H9 (cell line): ENCODE measurements at regions not wholly inside any gene's neighbourhood (a gene's known extent, or its start where the extent isn't known, plus 50 kb on each side); places are given as distances from the start of the nearest gene placed in this dataset.

Experiments
- DNase-seq: peaks from one replicate; pipeline ENCODE4 v3.0.0-alpha.2; 2017
- H2AFZ ChIP-seq: one replicate; pipeline ENCODE4 v1.6.1; 2013; ENCODE audit warnings: mild to moderate bottlenecking, low read length, control low read depth, moderate library complexity
- H2AK5ac ChIP-seq: 2 replicates; pipeline ENCODE4 v1.6.1; 2013; ENCODE audit warnings: low read length, control low read depth, mixed read lengths; ENCODE audit not compliant: insufficient read length
- H2BK120ac ChIP-seq: one replicate; pipeline ENCODE4 v1.6.1; 2013; ENCODE audit warnings: low read depth, mild to moderate bottlenecking, low read length, control low read depth, inconsistent platforms; ENCODE audit not compliant: poor library complexity, severe bottlenecking
- H2BK12ac ChIP-seq: 2 replicates; pipeline ENCODE4 v1.6.1; 2013; ENCODE audit warnings: low read length, control low read depth, mixed read lengths, low read depth; ENCODE audit not compliant: insufficient read length
- H2BK15ac ChIP-seq: 2 replicates; pipeline ENCODE4 v1.6.1; 2013; ENCODE audit warnings: low read depth, low read length, control low read depth
- H2BK20ac ChIP-seq: one replicate; pipeline ENCODE4 v1.6.1; 2013; ENCODE audit warnings: low read depth, mild to moderate bottlenecking, low read length, control low read depth, inconsistent platforms; ENCODE audit not compliant: poor library complexity, severe bottlenecking
- H2BK5ac ChIP-seq: 2 replicates; pipeline ENCODE4 v1.6.1; 2013; ENCODE audit warnings: low read length, control low read depth, mixed read lengths; ENCODE audit not compliant: insufficient read length
- H3K14ac ChIP-seq: 2 replicates; pipeline ENCODE4 v1.6.1; 2013; ENCODE audit warnings: low read length, control low read depth; ENCODE audit not compliant: insufficient read depth
- H3K18ac ChIP-seq: 2 replicates; pipeline ENCODE4 v1.6.1; 2013; ENCODE audit warnings: low read depth, mild to moderate bottlenecking, mixed read lengths, low read length, control low read depth; ENCODE audit not compliant: insufficient read length
- H3K23ac ChIP-seq: 2 replicates; pipeline ENCODE4 v1.6.1; 2013; ENCODE audit warnings: low read length, control low read depth, mixed read lengths, low read depth; ENCODE audit not compliant: insufficient read length
- H3K23me2 ChIP-seq: 2 replicates; pipeline ENCODE4 v1.6.1; 2013; ENCODE audit warnings: low read depth, mild to moderate bottlenecking, mixed read lengths, low read length, control low read depth; ENCODE audit not compliant: insufficient read length, poor library complexity, severe bottlenecking
- H3K27ac ChIP-seq: 2 replicates; pipeline ENCODE4 v1.5.1; 2013; ENCODE audit warnings: low read length, control low read depth, mixed read lengths, low read depth; ENCODE audit not compliant: insufficient read length
- H3K27me3 ChIP-seq: 2 replicates; pipeline ENCODE4 v1.6.1; 2013; ENCODE audit warnings: low read length, control low read depth, inconsistent platforms; ENCODE audit not compliant: insufficient read depth
- H3K4ac ChIP-seq: 2 replicates; pipeline ENCODE4 v1.6.1; 2013; ENCODE audit warnings: low read depth, mild to moderate bottlenecking, control low read depth, inconsistent platforms, low read length, moderate library complexity
- H3K4me1 ChIP-seq: 2 replicates; pipeline ENCODE4 v1.6.1; 2013; ENCODE audit warnings: low read length, control low read depth, inconsistent platforms; ENCODE audit not compliant: insufficient read depth
- H3K4me2 ChIP-seq: 2 replicates; pipeline ENCODE4 v1.6.1; 2013; ENCODE audit warnings: low read length, control low read depth, mixed read lengths; ENCODE audit not compliant: insufficient read length, insufficient read depth
- H3K56ac ChIP-seq: 2 replicates; pipeline ENCODE4 v1.6.1; 2013; ENCODE audit warnings: low read depth, mild to moderate bottlenecking, mixed read lengths, low read length, control low read depth; ENCODE audit not compliant: insufficient read length
- H3K79me1 ChIP-seq: 2 replicates; pipeline ENCODE4 v1.6.1; 2013; ENCODE audit warnings: low read depth, mild to moderate bottlenecking, moderate library complexity, low read length, control low read depth, inconsistent platforms; ENCODE audit not compliant: insufficient read depth, poor library complexity, severe bottlenecking
- H3K79me2 ChIP-seq: 2 replicates; pipeline ENCODE4 v1.6.1; 2013; ENCODE audit warnings: low read length, control low read depth, inconsistent platforms; ENCODE audit not compliant: insufficient read depth
- H3K9ac ChIP-seq: 2 replicates; pipeline ENCODE4 v1.6.1; 2013; ENCODE audit warnings: low read length, control low read depth, mixed read lengths; ENCODE audit not compliant: insufficient read length; ENCODE audit errors: extremely low read depth
- H3K9me3 ChIP-seq: one replicate; pipeline ENCODE4 v1.6.1; 2013; ENCODE audit warnings: low read depth, low read length, inconsistent platforms; ENCODE audit not compliant: control insufficient read depth
- H3T11ph ChIP-seq: one replicate; pipeline ENCODE4 v1.6.1; 2013; ENCODE audit warnings: mild to moderate bottlenecking, low read length, control low read depth, inconsistent platforms
- H4K20me1 ChIP-seq: one replicate; pipeline ENCODE4 v1.6.1; 2013; ENCODE audit not compliant: control insufficient read depth, insufficient read length, insufficient read depth
- H4K5ac ChIP-seq: 2 replicates; pipeline ENCODE4 v1.6.1; 2013; ENCODE audit warnings: low read depth, mild to moderate bottlenecking, mixed read lengths, low read length, control low read depth; ENCODE audit not compliant: insufficient read length
- H4K8ac ChIP-seq: replicated peaks from 2 replicates; pipeline ENCODE4 v1.6.1; 2013; ENCODE audit warnings: low read length, control low read depth, mixed read lengths, low read depth; ENCODE audit not compliant: insufficient read length
- H4K91ac ChIP-seq: 2 replicates; pipeline ENCODE4 v1.6.1; 2013; ENCODE audit warnings: low read depth, mild to moderate bottlenecking, moderate library complexity, mixed read lengths, low read length, control low read depth; ENCODE audit not compliant: insufficient read length
- H3K27ac Mint-ChIP-seq, 3 experiments: 2 replicates in 2 of 3; 3 replicates in 1 of 3; pipeline ENCODE4 v1.8.0; 2020 to 2021; ENCODE audit warnings: mixed read lengths in 3 of 3, mild to moderate bottlenecking in 1 of 3, moderate library complexity in 1 of 3
- H3K27me3 Mint-ChIP-seq: 2 replicates; pipeline ENCODE4 v1.8.0; 2021; ENCODE audit warnings: low read depth, mild to moderate bottlenecking, moderate library complexity, mixed read lengths
- H3K36me3 Mint-ChIP-seq, 3 experiments: 2 replicates in 2 of 3; 3 replicates in 1 of 3; pipeline ENCODE4 v1.8.0; 2020 to 2021; ENCODE audit warnings: low read depth in 3 of 3, mixed read lengths in 3 of 3; ENCODE audit not compliant: insufficient read depth in 1 of 3
- H3K4me1 Mint-ChIP-seq, 2 experiments: 2 replicates each; pipeline ENCODE4 v1.8.0; 2020; ENCODE audit warnings: mixed read lengths in 2 of 2
- H3K4me3 Mint-ChIP-seq, 2 experiments: 2 replicates in 1 of 2; 3 replicates in 1 of 2; pipeline ENCODE4 v1.8.0; 2020 to 2021; ENCODE audit warnings: mild to moderate bottlenecking in 2 of 2, mixed read lengths in 2 of 2, moderate library complexity in 1 of 2
- H3K9me3 Mint-ChIP-seq, 2 experiments: 2 replicates in 1 of 2; 3 replicates in 1 of 2; pipeline ENCODE4 v1.8.0; 2020; ENCODE audit warnings: mild to moderate bottlenecking in 2 of 2, mixed read lengths in 2 of 2, moderate library complexity in 1 of 2
- WGBS: extraction: QIAGEN DNeasy Blood & Tissue Kit; methylation state at CpG from one replicate; pipeline ENCODE4 v1.1.7; 2013; ENCODE audit warnings: missing lambda C conversion rate, low lambda C conversion rate, mixed read lengths; ENCODE audit not compliant: insufficient read length; ENCODE audit errors: extremely low coverage; 5-methylcytosine and 5-hydroxymethylcytosine counted together
- TF ChIP-seq, protein P1 (sequence below): fragments of 200-600 bp; sonication (generic); conservative IDR thresholded peaks from 3 replicates; pipeline ENCODE4 v1.8.0; 2021; ENCODE audit warnings: antibody characterized with exemption, mild to moderate bottlenecking

DNA sequence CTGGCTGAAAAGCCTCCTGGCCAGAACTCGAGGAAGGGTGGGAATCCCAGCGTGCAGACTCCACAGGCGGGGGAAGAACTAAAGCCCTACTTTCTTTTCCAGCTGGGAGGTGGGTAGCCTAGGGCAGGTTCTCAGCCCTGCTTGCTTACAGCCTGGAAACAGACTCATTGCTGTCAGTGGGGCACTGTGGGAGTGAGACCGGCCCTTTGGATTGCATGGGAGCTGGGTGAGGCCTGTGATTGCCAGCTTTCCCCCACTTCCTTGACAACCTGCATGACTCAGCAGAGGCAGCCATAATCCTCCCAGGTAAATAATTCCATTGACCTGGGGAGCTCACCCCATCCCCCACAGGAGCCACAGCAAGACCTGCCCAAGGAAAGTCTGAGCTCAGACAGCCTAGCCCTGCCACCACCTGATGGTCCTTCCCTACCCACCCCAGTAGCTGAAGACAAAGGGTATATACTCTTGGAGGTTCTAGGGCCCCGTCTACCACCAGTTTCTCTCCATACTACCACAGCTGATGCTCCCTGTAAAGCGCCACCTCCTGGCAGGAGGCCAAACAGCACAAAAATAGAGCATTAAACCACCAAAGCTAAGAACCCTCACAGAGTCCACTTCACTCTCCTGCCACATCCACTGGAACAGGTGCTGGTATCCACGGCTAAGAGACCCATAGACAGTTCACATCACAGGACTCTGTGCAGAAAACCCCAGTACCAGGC lies 294.1 kb downstream of the SEC23A start:
- no peaks in the 10 kb centered on the region for H3K23me2 ChIP-seq
- H2AFZ ChIP-seq, result no peak overlapping the region
- no peak overlapping the region for H2AK5ac ChIP-seq
- no peak overlapping the region for H3K9ac ChIP-seq
- Mint-ChIP-seq H3K36me3 (peaks cover 0 to 21% (median 6%) of the 10 kb centered on the region in 3 experiments; a peak in 4 of 7 replicates), H3K4me1 (peaks cover 7 to 9% of the 10 kb centered on the region in 2 experiments; a peak in 2 of 4 replicates), H3K9me3 (peaks cover 26 to 28% of the 10 kb centered on the region in 2 experiments), H3K27ac (peak overlapping the region; percentile 31 to 84 (median 81); a peak in 3 of 7 replicates), H3K27me3 (no peaks in the 10 kb centered on the region), H3K4me3 (no peak overlapping the region)
- no peaks in the 10 kb centered on the region for H3K79me2 ChIP-seq
- no peak overlapping the region; the same call in 1 of the 2 replicates for H3K14ac ChIP-seq
- no peak overlapping the region for H3K4me2 ChIP-seq
- H3K18ac ChIP-seq, result no peak overlapping the region
- H3K27ac ChIP-seq, result no peak overlapping the region
- H2BK5ac ChIP-seq, result no peak overlapping the region
- H3T11ph ChIP-seq, result no peak overlapping the region
- no CpG with 5 or more reads among the region's 7 CpGs for WGBS
- H3K4me1 ChIP-seq, result no peaks in the 10 kb centered on the region
- no peaks in the 10 kb centered on the region for H3K79me1 ChIP-seq
- peak; percentile 32 for DNase-seq
- no peak overlapping the region for H4K5ac ChIP-seq
- no peak overlapping the region for H2BK15ac ChIP-seq
- no peaks in the 10 kb centered on the region for H4K20me1 ChIP-seq
- H3K27me3 ChIP-seq, result no peaks in the 10 kb centered on the region
- no peak overlapping the region for H3K23ac ChIP-seq
- H2BK20ac ChIP-seq, result no peak overlapping the region
- H2BK120ac ChIP-seq, result no peak overlapping the region
- no peak overlapping the region for H3K4ac ChIP-seq
- TF ChIP-seq, protein P1, sequence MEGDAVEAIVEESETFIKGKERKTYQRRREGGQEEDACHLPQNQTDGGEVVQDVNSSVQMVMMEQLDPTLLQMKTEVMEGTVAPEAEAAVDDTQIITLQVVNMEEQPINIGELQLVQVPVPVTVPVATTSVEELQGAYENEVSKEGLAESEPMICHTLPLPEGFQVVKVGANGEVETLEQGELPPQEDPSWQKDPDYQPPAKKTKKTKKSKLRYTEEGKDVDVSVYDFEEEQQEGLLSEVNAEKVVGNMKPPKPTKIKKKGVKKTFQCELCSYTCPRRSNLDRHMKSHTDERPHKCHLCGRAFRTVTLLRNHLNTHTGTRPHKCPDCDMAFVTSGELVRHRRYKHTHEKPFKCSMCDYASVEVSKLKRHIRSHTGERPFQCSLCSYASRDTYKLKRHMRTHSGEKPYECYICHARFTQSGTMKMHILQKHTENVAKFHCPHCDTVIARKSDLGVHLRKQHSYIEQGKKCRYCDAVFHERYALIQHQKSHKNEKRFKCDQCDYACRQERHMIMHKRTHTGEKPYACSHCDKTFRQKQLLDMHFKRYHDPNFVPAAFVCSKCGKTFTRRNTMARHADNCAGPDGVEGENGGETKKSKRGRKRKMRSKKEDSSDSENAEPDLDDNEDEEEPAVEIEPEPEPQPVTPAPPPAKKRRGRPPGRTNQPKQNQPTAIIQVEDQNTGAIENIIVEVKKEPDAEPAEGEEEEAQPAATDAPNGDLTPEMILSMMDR, result peak; percentile 61
- no peak overlapping the region for H4K8ac ChIP-seq
- H3K56ac ChIP-seq, result no peak overlapping the region
- no peak overlapping the region for H2BK12ac ChIP-seq
- no peak overlapping the region for H4K91ac ChIP-seq
- H3K9me3 ChIP-seq, result no peaks in the 10 kb centered on the region
